Limb (tissue), 2 donors: ENCODE measurements at regions not wholly inside any gene's neighbourhood (a gene's known extent, or its start where the extent isn't known, plus 50 kb on each side); places are given as distances from the start of the nearest gene placed in this dataset.
A peak's percentile ranks its signal among the peaks of the same experiment; 100 is the strongest.
"Not testable (repeated sequence)": the region's sequence is repeated elsewhere in the genome, so short reads cannot be mapped to it uniquely, and the experiment has no call there.

ENCODE experiments used
- DNase-seq, 2 donors: peaks; one replicate each; pipeline ENCODE4 v3.0.0-alpha.2; 2016; ENCODE audit errors: extremely low spot score in 2 of 2

DNA sequence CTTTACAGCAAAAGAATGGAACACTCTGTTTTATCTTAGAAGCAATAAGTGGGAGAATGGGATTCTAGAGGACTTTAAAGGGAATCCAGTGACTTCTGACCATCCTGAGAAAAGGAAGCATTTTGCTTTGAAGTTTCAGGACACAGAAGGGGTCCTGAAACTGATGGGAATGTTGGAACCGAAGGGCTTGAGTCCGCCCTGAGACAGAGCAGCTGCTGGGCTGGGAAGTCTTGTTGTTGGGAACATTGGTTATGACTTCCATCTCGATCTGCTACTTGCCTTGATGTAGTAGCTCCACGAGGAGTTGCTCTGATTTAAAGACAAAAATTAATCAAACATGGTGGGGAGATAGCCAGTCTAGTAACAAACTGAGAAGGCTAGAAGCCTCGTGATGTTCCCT lies 177.6 kb downstream of the JCAD start:
- no peak for DNase-seq

- peak; percentile 44 to 52 for DNase-seq
Observed at GRCh38 chr10:29881336-29881771, 178.0 kb downstream of the JCAD start.

GRCh38 chr10:29880856-29881255 lies 178.5 kb downstream of the JCAD start:
- no peak for DNase-seq

DNA sequence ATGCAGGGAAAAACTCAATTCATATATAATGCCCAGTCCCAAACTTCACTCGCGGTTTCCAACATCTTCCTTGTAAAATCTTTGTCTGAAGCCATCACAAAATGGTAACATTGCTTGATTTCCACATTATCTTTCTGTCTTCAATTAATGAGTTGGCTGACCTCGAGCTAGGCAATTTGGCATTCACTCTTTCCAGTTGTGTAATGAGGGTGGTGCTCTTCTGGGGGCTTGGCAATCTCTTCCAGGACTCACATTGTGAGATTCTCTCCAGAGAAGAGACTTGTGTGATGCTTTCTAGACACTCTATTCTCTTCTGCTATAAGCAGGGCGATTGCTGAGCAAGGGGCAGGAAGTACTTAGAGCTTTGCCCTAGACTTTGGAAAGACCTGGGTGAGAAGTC lies 179.5 kb downstream of the JCAD start:
- no peak for DNase-seq

GRCh38 chr10:29878492-29878891 lies 180.9 kb downstream of the JCAD start:
- DNase-seq, result no peak

GRCh38 chr10:29877793-29878491 lies 181.4 kb downstream of the JCAD start:
- DNase-seq, result no peak

DNA sequence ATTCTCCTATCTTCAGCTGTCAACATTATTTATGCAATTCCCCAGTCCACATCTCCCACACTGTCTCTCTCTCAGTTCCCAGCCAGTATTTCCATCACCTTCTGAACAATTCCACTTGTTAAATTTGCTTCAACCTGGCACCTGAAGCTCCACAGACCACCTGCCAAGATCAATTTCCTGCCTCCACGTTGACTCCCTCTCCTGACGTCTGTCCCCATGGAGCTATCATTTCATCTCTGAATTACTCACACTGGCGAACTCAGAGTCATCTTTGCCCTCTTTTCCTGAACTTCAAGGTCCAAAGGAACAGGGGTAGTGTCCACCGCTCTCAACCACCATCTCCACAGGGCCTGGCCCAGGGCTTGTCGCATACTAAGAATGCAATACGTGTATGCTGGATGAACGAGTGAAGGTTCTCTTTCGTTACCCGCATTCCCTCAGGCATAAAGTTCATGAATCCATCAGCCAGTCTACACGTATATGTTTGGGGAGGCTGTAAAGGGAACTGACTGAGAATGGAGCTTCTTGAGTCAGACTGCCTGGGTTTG lies 183.3 kb downstream of the JCAD start:
- no peak for DNase-seq

DNA sequence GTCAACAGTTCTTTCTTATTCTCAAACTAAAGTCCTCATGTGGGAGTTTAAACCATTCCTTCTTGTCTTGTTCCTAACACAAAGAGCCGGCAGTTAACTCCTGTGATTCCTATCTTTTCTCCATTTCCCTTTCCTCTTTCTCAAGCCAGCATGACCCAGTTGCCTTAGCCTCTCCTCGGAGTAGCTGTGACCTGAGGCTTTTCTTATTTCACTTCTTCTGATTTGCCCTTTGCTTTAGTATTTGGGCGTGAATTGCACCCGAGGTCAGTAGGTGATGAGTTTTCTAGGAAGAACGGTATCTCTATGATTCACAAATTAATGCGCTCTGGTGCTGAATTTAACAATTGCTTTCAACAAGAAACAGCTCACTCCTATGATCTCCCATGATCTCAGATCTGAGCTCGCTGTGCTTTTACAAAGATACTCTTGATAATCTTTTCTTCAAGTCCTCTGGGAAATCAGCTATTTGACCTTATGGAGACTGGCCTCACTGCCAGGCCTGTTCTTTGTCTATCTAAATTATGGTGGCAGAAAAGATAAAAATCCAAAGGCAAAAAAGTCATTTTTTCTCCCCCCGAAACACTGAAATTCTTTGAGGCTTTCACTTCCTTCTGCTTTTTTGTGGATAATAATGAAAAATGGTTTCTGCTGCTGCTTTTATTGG lies 184.6 kb downstream of the JCAD start:
- no peak for DNase-seq

DNA sequence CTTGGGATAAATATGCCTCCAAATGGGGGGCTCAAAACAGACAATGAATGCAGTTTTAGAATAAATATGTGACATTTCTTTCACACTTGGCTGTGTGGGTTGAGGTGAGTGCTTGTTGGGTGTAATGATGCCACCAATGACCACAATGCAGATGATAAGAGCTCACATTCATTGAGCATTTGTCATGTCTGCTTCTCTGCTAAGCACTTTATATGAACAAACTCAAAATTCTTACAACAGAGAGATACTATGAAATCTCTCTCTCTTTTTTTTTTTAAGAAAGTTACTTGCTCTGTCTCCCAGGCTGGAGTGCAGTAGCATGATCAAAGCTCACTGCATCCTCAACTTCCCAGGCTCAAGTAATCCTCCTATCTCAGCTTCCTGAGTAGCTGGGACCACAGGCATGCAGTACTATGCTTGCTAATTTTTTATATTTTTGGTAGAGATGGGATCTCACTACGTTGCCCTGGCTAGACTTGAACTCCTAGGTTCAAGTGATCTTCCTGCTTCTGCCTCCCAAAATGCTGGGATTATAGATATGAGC lies 185.4 kb downstream of the JCAD start:
- no peak for DNase-seq

DNA sequence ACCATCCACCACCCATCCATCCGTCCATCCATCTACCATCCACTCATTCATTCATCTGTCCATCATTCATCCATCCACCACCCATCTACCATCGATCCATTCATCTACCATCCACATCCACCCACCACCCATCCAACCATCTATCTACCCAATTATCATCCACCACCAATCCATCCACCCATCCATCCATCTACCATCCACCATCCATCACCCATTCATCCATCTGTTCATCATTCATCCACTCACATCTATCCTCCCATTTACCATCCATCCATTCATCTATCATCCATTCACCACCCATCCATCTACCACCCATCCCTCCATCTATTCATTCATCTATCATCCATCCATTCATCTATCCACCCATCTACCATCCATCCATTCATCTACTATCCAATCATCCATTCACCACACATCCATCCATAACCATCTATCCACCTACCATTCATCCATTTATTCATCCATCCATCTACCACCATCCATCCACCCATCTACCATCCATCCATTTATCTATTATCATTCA lies 188.8 kb downstream of the JCAD start:
- no peak for DNase-seq

- no peak for DNase-seq
Observed at GRCh38 chr10:29869593-29869992, 189.8 kb downstream of the JCAD start.

DNA sequence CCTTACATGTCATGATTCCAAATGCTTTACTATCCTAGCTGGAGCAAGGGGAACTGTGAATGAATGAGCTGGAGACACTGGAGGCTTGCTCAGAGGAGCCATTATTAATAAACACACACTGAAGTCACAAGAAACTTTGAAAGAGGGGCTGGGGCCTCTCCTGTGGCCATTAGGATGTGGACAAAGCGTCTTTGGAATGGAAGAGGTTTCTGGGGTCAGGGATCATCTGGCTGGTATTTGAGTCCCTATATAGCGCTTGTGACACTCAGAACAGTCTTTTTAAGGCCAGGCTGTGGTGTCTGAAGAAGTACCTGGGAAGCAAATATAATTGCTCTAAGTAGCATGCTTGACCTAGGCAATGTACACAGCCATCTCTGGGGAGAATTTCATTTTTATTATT lies 193.0 kb downstream of the JCAD start:
- DNase-seq, result no peak

GRCh38 chr10:29865700-29866355 lies 193.6 kb downstream of the JCAD start:
- no peak for DNase-seq

GRCh38 chr10:29862923-29863614 lies 196.3 kb downstream of the JCAD start:
- no peak for DNase-seq

GRCh38 chr10:29861811-29862505 lies 197.4 kb downstream of the JCAD start:
- DNase-seq, result no peak

DNA sequence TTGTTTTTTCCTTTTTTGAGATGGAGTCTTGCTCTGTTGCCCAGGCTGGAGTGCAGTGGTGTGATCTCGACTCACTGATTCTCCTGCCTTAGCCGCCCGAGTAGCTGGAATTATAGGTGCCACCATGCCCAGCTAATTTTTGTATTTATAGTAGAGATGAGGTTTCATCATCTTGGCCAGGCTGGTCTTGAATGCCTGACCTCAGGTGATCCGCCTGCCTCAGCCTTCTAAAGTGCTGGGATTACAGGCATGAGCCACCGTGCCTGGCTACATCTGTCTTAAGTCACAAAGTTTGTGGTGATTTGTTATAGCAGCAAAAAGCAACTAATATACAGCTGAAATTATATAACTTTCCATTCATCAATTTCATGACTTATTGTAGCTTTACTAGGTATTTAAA lies 198.2 kb downstream of the JCAD start:
- DNase-seq, result not testable (repeated sequence)

DNA sequence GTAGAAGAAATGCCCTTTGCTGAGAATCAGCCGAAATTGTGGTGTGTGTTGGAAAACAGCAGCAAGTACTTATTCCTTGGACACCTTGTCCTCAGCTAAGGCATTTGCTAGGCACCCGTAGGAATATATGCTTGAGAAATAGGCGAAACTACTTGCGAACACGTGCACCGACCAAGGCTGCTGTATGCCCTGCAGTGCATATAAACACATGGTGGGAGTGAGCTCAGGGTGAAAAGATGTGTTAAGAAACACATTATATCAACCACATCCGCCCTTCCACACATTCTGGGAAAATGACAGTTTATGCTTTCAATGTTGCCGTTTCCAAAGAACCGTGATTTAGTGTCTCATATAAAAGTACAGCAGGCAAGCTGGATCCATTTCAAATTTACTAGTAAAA lies 199.2 kb downstream of the JCAD start:
- DNase-seq, result peak in 1 of 2 donors; percentile 52

DNA sequence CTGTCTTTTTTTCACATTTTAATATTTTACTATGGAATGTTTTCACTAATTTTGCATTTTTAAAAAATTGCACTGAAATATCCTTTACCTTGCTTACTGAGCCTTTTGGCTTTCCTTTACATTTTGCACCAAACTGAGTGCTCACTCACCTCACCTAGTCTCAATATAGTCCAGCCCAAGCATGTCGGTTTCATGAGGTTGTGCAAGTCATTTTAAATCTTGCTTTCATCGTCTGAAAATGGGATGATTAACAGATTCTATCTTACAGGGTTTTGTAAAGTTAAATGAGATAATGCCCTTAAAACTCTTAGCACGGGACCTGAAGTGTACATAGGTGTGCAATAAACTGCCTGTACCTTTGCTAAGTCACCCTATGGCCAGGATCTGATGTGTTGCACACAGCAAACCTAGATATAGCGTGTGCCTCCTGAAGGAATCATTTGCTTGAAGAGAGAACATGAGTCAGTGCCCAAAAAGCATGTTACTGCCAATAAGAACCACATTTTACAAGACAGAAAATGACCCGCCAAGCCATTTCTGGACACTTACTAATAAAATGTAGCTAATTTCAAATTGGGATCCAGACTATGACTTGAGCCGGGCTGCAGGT lies 199.8 kb downstream of the JCAD start:
- DNase-seq, result no peak

- no peak for DNase-seq
Observed at GRCh38 chr10:29858702-29859267, 200.6 kb downstream of the JCAD start.
